A549 (cell line): ENCODE measurements at regions not wholly inside any gene's neighbourhood (a gene's known extent, or its start where the extent isn't known, plus 50 kb on each side); places are given as distances from the start of the nearest gene placed in this dataset.

Experiments used
- ATAC-seq, 2 experiments: fragments of 200-7000 bp in 1 of 2; fragments of >200 bp in 1 of 2; cut with Nextera tagmentation in 1 of 2; cut with Tn5 transposase in 1 of 2; 3 replicates each; pipeline versions ENCODE4 v1.8.0 to v1.9.1; 2018 to 2020; ENCODE audit warnings: mild to moderate bottlenecking in 1 of 2, moderate library complexity in 1 of 2
- CTCF ChIA-PET: fragments of 300-600 bp; sonication (Branson Sonifier 250); formaldehyde crosslinking; extraction: SDS; loops from one replicate; lab custom pipeline; 2021; ENCODE audit warnings: antibody characterized with exemption, inconsistent platforms; lab: Yijun Ruan, JAX
- POLR2A ChIA-PET: fragments of 350-600 bp; formaldehyde crosslinking; extraction: SDS; loops from one replicate; lab custom pipeline; 2021; ENCODE audit warnings: antibody characterized with exemption, inconsistent platforms; lab: Yijun Ruan, JAX
- DNase-seq, 2 experiments: peaks; one replicate each; pipeline versions ENCODE4 v3.0.0 to v3.0.0-alpha.2; 2011 to 2016; ENCODE audit warnings: low read depth in 1 of 2, low spot score in 1 of 2
- FAIRE-seq: peaks from 2 replicates; lab custom pipeline; 2011; peaks lifted over from hg19 to GRCh38; lab: Jason Lieb, UNC
- H3K27ac ChIP-seq, 2 experiments: fragments of >200 bp; sonication (Bioruptor Twin); formaldehyde crosslinking; 3 replicates each; pipeline ENCODE4 v1.5.1; 2016 to 2017
- H3K4me1 ChIP-seq: fragments of >200 bp; sonication (Bioruptor Twin); formaldehyde crosslinking; 3 replicates; pipeline ENCODE4 v1.6.1; 2016
- H3K4me2 ChIP-seq: fragments of >200 bp; sonication (Bioruptor Twin); formaldehyde crosslinking; 3 replicates; pipeline ENCODE4 v1.6.1; 2016
- H3K4me3 ChIP-seq: fragments of >200 bp; sonication (Bioruptor Twin); formaldehyde crosslinking; 3 replicates; pipeline ENCODE4 v1.5.1; 2016
- H3K9me3 ChIP-seq: fragments of >200 bp; sonication (Bioruptor Twin); formaldehyde crosslinking; 3 replicates; pipeline ENCODE4 v1.6.1; 2016
- CBX2 ChIP-seq: fragments of 200-600 bp; sonication (generic); IDR thresholded peaks from 2 replicates; pipeline ENCODE4 v1.6.1; 2016; ENCODE audit warnings: low read depth, mild to moderate bottlenecking, borderline replicate concordance
- CEBPB ChIP-seq, 2 experiments: fragments of >200 bp in 1 of 2; sonication (Bioruptor Twin) in 1 of 2; formaldehyde crosslinking in 1 of 2; IDR thresholded peaks; 2 replicates each; pipeline ENCODE4 v1.6.1; 2012 to 2016
- EHF ChIP-seq: fragments of 250-450 bp; sonication (Bioruptor Pico); IDR thresholded peaks from 2 replicates; pipeline ENCODE4 v1.5.0; 2020; ENCODE audit warnings: mild to moderate bottlenecking
- FOSB ChIP-seq: fragments of 250-450 bp; sonication (Bioruptor Pico); IDR thresholded peaks from 2 replicates; pipeline ENCODE4 v1.5.0; 2020; ENCODE audit warnings: mild to moderate bottlenecking, moderate library complexity
- HDAC2 ChIP-seq: fragments of 200-600 bp; sonication (generic); IDR thresholded peaks from 2 replicates; pipeline ENCODE4 v1.6.1; 2016
- HOXA7 ChIP-seq: fragments of 250-450 bp; sonication (Bioruptor Pico); IDR thresholded peaks from 2 replicates; pipeline ENCODE4 v1.5.0; 2020; ENCODE audit warnings: mild to moderate bottlenecking, moderate library complexity
- JUN ChIP-seq, 2 experiments: fragments of >200 bp; sonication (Bioruptor Twin); formaldehyde crosslinking; IDR thresholded peaks; 2 replicates in 1 of 2; 3 replicates in 1 of 2; pipeline ENCODE4 v1.6.1; 2016 to 2017
- KDM1A ChIP-seq: fragments of 200-600 bp; sonication (generic); IDR thresholded peaks from 2 replicates; pipeline ENCODE4 v1.6.1; 2016; ENCODE audit warnings: low read depth, mild to moderate bottlenecking
- KDM5A ChIP-seq: fragments of 200-600 bp; sonication (generic); IDR thresholded peaks from 2 replicates; pipeline ENCODE4 v1.6.1; 2016; ENCODE audit warnings: antibody characterized with exemption, mild to moderate bottlenecking
- MAFK ChIP-seq: fragments of 450-650 bp; IDR thresholded peaks from 2 replicates; pipeline ENCODE4 v1.6.1; 2014; ENCODE audit not compliant: partially characterized antibody
- MYC ChIP-seq: IDR thresholded peaks from 2 replicates; pipeline ENCODE4 v1.6.1; 2012; ENCODE audit warnings: mild to moderate bottlenecking, inconsistent platforms, low read length, improper control_type of control experiment, borderline replicate concordance
- NFE2L2 ChIP-seq: fragments of 150-350 bp; conservative IDR thresholded peaks from 2 replicates; pipeline ENCODE4 v1.6.1; 2014; ENCODE audit warnings: low read length
- PHF8 ChIP-seq: fragments of 200-600 bp; sonication (generic); IDR thresholded peaks from 2 replicates; pipeline ENCODE4 v1.6.1; 2016; ENCODE audit warnings: low read depth, mild to moderate bottlenecking, antibody characterized with exemption, moderate library complexity, borderline replicate concordance
- RAD21 ChIP-seq, 2 experiments: fragments of >200 bp in 1 of 2; sonication (Bioruptor Twin) in 1 of 2; formaldehyde crosslinking in 1 of 2; IDR thresholded peaks in 1 of 2; conservative IDR thresholded peaks in 1 of 2; 2 replicates in 1 of 2; 3 replicates in 1 of 2; pipeline ENCODE4 v1.6.1; 2012 to 2018; ENCODE audit warnings: inconsistent platforms in 1 of 2
- RARB ChIP-seq: fragments of 250-450 bp; sonication (Bioruptor Pico); IDR thresholded peaks from 2 replicates; pipeline ENCODE4 v1.8.0; 2021; ENCODE audit warnings: mild to moderate bottlenecking, moderate library complexity
- TFCP2L1 ChIP-seq: fragments of 250-450 bp; sonication (Bioruptor Pico); IDR thresholded peaks from 2 replicates; pipeline ENCODE4 v1.5.0; 2021; ENCODE audit warnings: mild to moderate bottlenecking
- ZSCAN20 ChIP-seq: fragments of 250-450 bp; sonication (Bioruptor Pico); IDR thresholded peaks from 2 replicates; pipeline ENCODE4 v1.8.0; 2022; ENCODE audit warnings: mild to moderate bottlenecking, moderate library complexity
- WGBS: methylation state at CpG from one replicate; pipeline ENCODE4 v1.1.6; 2017; ENCODE audit errors: missing lambda C conversion rate; 5-methylcytosine and 5-hydroxymethylcytosine counted together
- TF ChIP-seq, protein P1 (sequence below): fragments of >200 bp; sonication (Bioruptor Twin); formaldehyde crosslinking; IDR thresholded peaks from 3 replicates; pipeline ENCODE4 v1.5.1; 2016
- TF ChIP-seq, protein P2 (sequence below): IDR thresholded peaks from 2 replicates; pipeline ENCODE4 v1.6.1; 2012
- TF ChIP-seq, protein P3 (sequence below): fragments of 250-450 bp; sonication (Bioruptor Pico); IDR thresholded peaks from 2 replicates; pipeline ENCODE4 v1.5.0; 2020; ENCODE audit warnings: low read depth, mild to moderate bottlenecking, moderate library complexity
- TF ChIP-seq, protein P4 (sequence below): fragments of 150-350 bp; IDR thresholded peaks from 2 replicates; pipeline ENCODE4 v1.6.1; 2014; ENCODE audit warnings: low read depth, mild to moderate bottlenecking, low read length
- TF ChIP-seq, protein P5 (sequence below): IDR thresholded peaks from 2 replicates; pipeline ENCODE4 v1.6.1; 2012; ENCODE audit warnings: low read depth, borderline replicate concordance
- TF ChIP-seq, protein P6 (sequence below): fragments of 450-650 bp; IDR thresholded peaks from 2 replicates; pipeline ENCODE4 v1.6.1; 2014; ENCODE audit warnings: antibody characterized with exemption
- TF ChIP-seq, protein P7 (sequence below): fragments of 250-450 bp; sonication (Bioruptor Pico); IDR thresholded peaks from 2 replicates; pipeline ENCODE4 v1.5.0; 2021; ENCODE audit warnings: mild to moderate bottlenecking, moderate library complexity, borderline replicate concordance

DNA sequence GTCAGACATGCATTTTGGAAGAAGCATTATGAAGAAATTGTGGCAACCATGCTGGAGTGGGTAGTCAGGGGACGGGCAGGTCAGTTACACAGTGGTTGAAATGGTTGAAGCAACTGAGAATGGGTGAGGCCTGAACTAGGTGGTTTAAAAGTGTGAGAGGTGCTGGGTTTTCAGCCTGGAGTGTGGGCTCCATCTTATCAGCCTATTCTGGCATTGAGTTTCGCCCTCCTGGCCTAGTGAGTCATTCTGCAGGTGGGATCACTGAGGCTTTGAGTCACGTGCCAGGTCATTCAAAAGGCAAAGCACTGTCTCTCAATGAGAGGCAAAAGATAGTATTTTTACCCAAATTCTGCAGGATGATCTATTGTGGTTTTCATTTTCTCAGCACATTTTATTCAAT, 181.9 kb upstream of the CHD6 start (continued):
- TF ChIP-seq, protein P1, sequence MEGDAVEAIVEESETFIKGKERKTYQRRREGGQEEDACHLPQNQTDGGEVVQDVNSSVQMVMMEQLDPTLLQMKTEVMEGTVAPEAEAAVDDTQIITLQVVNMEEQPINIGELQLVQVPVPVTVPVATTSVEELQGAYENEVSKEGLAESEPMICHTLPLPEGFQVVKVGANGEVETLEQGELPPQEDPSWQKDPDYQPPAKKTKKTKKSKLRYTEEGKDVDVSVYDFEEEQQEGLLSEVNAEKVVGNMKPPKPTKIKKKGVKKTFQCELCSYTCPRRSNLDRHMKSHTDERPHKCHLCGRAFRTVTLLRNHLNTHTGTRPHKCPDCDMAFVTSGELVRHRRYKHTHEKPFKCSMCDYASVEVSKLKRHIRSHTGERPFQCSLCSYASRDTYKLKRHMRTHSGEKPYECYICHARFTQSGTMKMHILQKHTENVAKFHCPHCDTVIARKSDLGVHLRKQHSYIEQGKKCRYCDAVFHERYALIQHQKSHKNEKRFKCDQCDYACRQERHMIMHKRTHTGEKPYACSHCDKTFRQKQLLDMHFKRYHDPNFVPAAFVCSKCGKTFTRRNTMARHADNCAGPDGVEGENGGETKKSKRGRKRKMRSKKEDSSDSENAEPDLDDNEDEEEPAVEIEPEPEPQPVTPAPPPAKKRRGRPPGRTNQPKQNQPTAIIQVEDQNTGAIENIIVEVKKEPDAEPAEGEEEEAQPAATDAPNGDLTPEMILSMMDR: no peak
- TF ChIP-seq, protein P2, sequence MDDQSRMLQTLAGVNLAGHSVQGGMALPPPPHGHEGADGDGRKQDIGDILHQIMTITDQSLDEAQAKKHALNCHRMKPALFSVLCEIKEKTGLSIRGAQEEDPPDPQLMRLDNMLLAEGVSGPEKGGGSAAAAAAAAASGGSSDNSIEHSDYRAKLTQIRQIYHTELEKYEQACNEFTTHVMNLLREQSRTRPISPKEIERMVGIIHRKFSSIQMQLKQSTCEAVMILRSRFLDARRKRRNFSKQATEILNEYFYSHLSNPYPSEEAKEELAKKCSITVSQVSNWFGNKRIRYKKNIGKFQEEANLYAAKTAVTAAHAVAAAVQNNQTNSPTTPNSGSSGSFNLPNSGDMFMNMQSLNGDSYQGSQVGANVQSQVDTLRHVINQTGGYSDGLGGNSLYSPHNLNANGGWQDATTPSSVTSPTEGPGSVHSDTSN: no peak
- TF ChIP-seq, protein P3, sequence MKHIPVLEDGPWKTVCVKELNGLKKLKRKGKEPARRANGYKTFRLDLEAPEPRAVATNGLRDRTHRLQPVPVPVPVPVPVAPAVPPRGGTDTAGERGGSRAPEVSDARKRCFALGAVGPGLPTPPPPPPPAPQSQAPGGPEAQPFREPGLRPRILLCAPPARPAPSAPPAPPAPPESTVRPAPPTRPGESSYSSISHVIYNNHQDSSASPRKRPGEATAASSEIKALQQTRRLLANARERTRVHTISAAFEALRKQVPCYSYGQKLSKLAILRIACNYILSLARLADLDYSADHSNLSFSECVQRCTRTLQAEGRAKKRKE: no peak
- TF ChIP-seq MAFK (no peak), KDM5A (no peak), RARB (no peak)
- TF ChIP-seq, protein P4, sequence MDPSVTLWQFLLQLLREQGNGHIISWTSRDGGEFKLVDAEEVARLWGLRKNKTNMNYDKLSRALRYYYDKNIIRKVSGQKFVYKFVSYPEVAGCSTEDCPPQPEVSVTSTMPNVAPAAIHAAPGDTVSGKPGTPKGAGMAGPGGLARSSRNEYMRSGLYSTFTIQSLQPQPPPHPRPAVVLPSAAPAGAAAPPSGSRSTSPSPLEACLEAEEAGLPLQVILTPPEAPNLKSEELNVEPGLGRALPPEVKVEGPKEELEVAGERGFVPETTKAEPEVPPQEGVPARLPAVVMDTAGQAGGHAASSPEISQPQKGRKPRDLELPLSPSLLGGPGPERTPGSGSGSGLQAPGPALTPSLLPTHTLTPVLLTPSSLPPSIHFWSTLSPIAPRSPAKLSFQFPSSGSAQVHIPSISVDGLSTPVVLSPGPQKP: no peak

DNA sequence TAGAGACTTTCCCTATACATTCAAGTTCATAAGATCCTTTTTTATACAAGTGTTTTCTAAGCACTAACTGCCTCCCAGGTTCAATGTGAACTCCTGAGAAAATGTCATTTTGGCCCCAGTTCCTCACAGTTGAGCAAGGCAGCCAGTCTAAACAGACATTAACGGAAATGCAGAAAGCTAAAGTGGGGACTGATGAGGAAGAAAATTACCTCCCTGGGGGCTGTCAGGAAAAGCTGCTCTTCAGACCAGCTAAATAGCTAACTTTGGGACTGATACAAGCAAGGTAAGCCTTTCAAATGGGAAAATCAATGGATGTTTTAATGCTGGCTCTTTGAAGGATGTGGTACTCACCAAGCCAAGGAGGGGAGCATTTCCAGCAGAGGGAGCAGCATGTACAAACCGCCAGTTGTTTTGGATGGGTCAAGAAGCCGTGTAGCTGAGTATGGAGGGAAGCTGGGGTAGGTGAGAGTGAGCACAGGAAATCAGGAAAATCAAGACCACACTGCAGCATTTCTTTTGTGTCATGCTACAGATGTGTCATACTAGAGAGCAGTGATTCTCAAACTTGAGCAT, 180.8 kb upstream of the CHD6 start:
- no peaks in the 10 kb centered on the region for H3K4me1 ChIP-seq
- no peak for FAIRE-seq
- CTCF ChIA-PET: interaction anchor here (1.0 to 2.5 kb wide), 2 partner anchors 60 to 101 kb away, joined by 3 to 5 read pairs; no protein-coding TSS in a partner anchor
- no peaks in the 10 kb centered on the region for H3K9me3 ChIP-seq
- no peak for TF ChIP-seq ZSCAN20 (CRISPR knock-in tag)
- TF ChIP-seq, all 56 proteins: peak for 0
- POLR2A ChIA-PET: no interaction called here
- 2% methylated on average over 3 of the region's 3 CpGs for WGBS
- DNase-seq (no peak), ATAC-seq (0 out of 6 replicates have a peak, but pooled peaks of 1 of the 2 experiments have one; percentile 23)
- Histone ChIP-seq H3K27ac (no peak overlapping the region), H3K4me2 (no peak overlapping the region), H3K4me3 (no peak overlapping the region)

DNA sequence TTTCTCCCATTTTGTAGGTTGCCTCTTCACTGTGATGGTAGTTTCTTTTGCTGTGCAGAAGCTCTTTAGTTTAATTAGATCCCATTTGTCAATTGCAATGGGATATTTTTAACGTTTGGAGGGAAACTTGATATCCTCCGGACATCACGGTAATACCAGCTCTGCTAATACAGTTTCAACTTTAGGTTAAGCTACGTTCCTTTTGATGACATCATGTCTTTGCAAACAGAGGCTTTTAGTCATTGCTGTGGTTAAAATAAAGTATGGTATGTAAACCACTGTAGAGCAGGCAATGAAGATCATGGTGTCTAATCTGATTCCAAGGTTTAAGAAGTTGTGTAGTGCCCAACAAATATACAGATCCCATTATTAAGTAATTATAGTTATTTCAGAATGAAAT, 168.0 kb upstream of the CHD6 start:
- FAIRE-seq: no peak
- WGBS: 1% methylated on average over 4 of the region's 4 CpGs
- no peak for DNase-seq

More for the DNA sequence above, 168.0 kb upstream of the CHD6 start:
- no peak for ATAC-seq
- Histone ChIP-seq H3K27ac (no peak overlapping the region), H3K4me3 (no peak overlapping the region), H3K9me3 (no peaks in the 10 kb centered on the region), H3K4me2 (no peak overlapping the region), H3K4me1 (no peaks in the 10 kb centered on the region)
- ChIA-PET CTCF (no interaction called here), POLR2A (no interaction called here)
- TF ChIP-seq HDAC2 (no peak), HOXA7 (no peak), JUN (IDR thresholded peaks at IDR 0.05) (no peak), FOSB (CRISPR knock-in tag) (no peak), NFE2L2 (no peak), RAD21 (conservative IDR thresholded peaks at IDR 0.05 in 1 of 2, IDR thresholded peaks at IDR 0.05 in 1 of 2) (no peak), KDM1A (no peak), CEBPB (IDR thresholded peaks at IDR 0.05) (no peak), TFCP2L1 (CRISPR knock-in tag) (no peak), MYC (no peak), CBX2 (no peak), PHF8 (no peak), EHF (CRISPR knock-in tag) (no peak)
- TF ChIP-seq, protein P5, sequence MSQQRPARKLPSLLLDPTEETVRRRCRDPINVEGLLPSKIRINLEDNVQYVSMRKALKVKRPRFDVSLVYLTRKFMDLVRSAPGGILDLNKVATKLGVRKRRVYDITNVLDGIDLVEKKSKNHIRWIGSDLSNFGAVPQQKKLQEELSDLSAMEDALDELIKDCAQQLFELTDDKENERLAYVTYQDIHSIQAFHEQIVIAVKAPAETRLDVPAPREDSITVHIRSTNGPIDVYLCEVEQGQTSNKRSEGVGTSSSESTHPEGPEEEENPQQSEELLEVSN: no peak
- TF ChIP-seq, protein P6, sequence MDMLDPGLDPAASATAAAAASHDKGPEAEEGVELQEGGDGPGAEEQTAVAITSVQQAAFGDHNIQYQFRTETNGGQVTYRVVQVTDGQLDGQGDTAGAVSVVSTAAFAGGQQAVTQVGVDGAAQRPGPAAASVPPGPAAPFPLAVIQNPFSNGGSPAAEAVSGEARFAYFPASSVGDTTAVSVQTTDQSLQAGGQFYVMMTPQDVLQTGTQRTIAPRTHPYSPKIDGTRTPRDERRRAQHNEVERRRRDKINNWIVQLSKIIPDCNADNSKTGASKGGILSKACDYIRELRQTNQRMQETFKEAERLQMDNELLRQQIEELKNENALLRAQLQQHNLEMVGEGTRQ: no peak
- TF ChIP-seq, protein P7, sequence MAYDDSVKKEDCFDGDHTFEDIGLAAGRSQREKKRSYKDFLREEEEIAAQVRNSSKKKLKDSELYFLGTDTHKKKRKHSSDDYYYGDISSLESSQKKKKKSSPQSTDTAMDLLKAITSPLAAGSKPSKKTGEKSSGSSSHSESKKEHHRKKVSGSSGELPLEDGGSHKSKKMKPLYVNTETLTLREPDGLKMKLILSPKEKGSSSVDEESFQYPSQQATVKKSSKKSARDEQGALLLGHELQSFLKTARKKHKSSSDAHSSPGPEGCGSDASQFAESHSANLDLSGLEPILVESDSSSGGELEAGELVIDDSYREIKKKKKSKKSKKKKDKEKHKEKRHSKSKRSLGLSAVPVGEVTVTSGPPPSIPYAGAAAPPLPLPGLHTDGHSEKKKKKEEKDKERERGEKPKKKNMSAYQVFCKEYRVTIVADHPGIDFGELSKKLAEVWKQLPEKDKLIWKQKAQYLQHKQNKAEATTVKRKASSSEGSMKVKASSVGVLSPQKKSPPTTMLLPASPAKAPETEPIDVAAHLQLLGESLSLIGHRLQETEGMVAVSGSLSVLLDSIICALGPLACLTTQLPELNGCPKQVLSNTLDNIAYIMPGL (CRISPR knock-in tag): no peak
